Posterior cingulate gyrus (tissue), 11 donors: ENCODE measurements at regions not wholly inside any gene's neighbourhood (a gene's known extent, or its start where the extent isn't known, plus 50 kb on each side); places are given as distances from the start of the nearest gene placed in this dataset.
A peak's percentile ranks its signal among the peaks of the same experiment; 100 is the strongest.

Experiments
- DNase-seq, 10 donors: peaks; one replicate each; pipeline versions ENCODE4 v3.0.0 to v3.0.0-alpha.2; 2020 to 2021; ENCODE audit warnings: mixed read lengths in 3 of 10
- intact Hi-C: fragments of 100-400 bp; cut with DNase I; formaldehyde crosslinking; loops from one replicate; pipeline ENCODE4 v1.15.1; 2023

DNA sequence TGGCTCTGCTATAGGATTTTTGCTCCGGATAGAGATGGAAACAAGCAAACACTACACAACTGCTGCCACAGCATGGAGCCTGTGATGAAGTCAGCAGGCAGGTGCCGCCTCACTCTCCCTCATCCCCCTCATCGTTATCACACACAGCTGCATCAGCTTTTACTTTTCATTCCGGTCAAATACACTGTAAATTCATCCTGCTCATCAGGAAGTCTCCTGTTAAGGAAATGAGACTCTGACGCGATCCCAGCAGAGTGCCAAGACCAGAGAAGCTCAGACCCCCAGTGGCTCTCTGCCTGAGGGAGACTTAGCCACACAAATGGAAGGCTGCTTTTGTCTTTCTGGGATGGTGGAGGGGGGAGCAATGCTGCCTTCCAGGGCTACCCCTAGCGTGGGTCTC, 270.2 kb downstream of the ELAVL2 start:
- intact Hi-C loops = no loop called here
- DNase-seq = peak in 2 of 10 donors; percentile 73 to 82

DNA sequence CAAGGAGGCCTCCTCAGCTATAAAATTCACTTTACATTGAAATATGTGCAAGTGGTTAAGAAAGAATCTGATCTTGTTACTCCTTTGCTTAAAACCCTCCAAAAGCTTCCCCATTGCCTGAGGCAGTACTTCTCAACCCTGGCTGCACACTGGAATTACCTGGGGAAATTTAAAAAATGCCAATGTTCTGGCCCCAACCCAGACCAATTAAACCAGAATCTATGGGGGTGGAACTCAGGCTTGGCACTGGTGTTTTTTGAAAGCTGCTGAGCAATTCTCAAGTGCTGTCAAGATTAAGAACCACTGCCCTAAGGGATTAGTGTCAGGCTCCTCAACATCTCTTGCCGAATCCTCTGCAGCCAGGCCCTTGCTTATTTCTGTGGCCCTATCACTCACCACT, 269.6 kb downstream of the ELAVL2 start:
- no peak for DNase-seq
- intact Hi-C loops = no loop called here

DNA sequence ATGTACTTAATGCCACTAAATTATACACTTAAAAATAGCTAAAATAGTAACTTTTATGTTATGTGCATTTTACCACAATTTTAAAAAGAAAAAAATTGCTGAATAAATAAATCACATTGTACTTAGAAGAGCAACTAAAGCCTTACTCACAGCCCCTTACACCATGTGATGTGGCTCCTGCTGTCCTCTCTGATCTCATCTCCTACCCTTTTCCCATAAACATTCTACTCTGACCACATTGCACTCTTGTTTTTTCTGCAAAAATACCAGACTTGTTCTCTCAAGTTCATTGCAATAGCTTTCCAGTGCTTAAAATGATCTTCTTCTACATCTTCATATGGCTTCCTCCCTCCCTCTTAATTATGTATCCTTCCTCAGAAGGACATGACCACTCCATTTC, 268.4 kb downstream of the ELAVL2 start:
- intact Hi-C loops = no loop called here
- no peak for DNase-seq

DNA sequence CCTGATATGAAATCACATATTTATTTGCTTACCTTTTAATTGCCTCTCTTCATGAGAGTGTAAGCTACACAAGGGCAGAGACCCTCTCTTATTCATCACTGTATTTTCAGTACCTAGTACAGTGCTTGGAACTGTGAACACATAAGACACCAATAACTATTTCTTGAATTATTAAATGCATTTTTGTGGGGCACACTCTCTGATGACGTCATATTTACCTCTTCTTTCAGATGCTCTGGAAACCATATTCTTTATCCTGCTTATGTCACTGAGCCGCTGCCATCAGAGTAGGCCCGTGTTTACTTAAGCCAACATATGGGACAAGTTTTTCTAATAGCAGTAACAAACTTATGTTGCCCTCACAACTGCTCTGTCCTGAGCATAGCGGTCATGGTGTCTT, 266.5 kb downstream of the ELAVL2 start:
- no peak for DNase-seq

DNA sequence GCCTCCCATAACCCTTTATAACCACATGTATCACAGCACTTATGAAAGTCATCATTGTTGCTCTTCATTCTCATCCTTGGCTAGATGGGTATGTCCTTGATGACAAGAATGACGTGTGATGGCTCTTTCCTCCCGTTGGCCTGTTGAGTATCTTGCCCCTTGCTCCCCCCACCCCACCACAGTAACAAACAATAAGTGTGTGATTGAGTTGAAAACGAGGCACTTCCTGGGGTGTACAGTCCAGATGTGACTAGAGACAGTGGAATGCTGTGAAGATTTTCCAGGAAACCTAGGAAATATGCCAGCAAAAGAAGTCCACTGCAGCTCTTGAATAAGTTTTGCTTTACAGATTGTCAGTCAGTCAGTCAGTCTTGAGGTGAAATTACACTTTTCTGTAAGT, 262.5 kb downstream of the ELAVL2 start:
- intact Hi-C loops = no loop called here
- no peak for DNase-seq

More for the DNA sequence above, 266.5 kb downstream of the ELAVL2 start:
- intact Hi-C loops = no loop called here

DNA sequence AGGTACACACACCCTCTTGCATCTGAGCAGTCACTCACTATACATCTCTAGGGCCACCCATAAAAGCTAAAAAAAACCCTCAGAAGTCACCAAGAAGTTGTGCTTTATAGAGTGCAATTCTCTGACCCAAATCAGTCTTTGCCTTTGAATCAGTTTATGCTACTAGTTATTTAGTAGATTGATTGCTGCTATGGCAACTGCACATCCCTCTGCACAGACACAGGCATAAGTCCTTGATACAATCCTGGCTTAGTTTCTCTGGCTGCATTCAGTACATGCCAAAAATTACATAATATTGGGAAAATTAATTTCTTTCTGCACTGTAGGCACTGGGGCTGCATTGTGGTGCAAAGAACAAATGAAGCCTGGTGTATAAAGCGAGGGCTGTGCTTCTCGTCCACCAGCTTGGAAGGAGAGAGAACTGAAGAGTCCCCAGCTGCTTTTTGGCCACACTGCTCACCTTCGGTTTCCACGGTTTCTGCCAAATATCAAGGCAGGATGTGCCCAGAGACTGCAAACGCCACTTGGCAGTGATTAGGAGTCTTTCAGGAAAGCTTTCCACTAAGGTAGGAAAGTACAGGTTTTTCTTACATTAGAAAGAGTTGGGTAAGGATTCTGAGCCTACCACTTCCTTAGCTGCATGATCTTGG, 258.4 kb downstream of the ELAVL2 start:
- intact Hi-C loops = no loop called here
- no peak for DNase-seq

DNA sequence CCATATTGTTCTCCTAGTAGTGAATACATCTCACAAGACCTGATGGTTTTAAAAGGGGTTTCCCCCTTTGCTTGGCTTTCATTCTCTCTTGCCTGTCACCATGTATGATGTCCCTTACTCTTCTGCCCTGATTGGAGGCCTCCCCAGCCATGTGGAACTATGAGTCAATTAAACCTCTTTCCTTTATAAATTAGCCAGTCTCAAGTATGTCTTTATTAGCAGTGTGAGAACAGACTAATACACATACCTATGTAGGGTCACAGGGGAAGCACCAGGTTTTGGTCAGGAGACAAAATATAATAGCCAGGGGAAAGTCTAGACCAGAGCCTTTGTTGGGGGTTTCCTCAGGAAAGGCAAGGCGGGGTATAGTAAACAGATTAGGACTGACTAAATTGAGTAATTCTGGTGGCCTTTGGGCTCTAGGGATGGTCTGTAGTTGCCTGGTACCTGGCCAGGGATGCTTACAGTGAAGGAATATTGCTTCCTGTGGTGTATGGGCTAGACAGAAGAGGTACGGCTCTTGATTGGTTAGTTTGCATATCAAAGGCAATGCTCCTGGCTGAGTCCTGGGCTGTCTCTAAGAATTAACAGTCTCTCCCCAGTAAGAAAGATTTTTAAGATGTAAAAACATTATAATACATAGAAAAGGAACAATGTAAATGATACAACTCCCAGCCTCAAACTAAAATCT, 254.5 kb downstream of the ELAVL2 start:
- intact Hi-C loops = no loop called here
- no peak for DNase-seq

DNA sequence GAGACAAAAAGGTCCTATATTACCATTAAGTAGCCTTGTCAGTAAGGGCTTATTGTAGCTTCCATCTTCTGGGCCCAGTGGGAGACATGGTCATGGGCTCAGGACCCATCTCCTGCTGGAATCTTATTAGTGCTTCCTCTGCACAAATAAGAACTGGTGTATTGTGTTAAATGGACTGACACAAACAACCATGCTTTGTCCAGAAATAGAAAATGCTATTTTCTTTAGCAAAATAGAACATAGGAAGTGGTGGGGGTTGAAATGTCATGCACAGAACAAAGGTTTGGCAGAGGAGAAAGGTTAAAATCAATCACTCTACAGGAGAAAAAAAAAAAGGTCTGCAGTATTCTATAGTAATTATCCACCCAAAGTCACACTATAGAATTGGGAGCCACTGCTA, 252.2 kb downstream of the ELAVL2 start:
- intact Hi-C loops = no loop called here
- DNase-seq = no peak

DNA sequence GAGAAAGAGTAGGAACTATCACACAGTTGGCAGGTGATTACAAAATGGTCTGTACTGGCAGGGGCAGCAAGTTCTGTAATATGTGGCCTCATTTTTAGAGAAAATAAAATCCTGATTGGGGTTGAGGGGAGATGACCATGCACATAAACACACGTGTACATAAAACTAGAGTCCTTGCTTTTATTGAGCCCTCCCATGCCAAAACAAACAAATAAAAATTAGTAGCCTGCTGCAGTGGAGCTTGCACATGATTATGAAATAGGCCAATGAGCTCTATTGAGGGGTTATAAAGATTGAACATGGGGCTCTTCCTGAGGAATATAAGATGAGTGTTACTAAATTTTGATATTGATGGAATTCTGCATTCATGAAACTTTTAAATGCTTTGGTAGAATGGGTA, 248.4 kb downstream of the ELAVL2 start:
- intact Hi-C loops = no loop called here
- DNase-seq = no peak

DNA sequence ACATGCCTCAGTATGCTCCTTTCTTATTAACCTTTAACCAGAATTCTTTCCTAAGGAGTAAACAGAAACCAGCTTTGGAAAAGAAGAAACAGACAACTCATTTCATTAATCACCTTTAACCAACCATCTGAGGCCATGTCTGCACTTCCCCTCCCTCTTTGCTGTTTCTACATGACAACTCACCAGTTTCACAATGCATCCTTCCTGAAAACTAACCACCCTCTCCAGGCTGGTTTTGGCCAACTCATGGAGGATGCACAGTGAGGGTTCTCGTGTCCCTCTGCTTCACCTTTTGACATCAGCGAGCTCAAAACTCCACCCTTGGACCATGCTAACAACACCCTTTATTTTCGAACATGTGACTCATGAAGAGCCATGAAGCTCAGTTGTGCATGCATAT, 244.1 kb downstream of the ELAVL2 start:
- no peak for DNase-seq
- intact Hi-C loops = no loop called here

DNA sequence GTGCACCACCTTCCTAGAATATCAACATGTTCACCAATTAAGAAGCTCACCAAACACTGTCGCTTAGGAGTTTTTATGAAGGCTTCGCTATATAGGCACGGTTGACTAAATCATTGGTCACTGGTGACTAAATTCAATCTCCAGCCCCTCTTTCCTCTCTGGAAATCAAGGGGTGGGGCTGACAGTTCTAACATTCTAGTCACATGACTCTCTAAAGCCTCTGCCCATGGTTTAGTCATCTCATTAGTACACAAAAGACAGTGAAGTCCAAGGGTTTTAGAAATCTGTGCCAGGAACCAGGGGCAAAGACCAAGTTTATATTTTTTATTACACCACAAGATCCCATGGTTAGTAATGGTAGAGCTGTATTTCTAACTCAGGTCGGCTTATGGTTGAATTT, 243.2 kb downstream of the ELAVL2 start:
- intact Hi-C loops = no loop called here
- DNase-seq = no peak

DNA sequence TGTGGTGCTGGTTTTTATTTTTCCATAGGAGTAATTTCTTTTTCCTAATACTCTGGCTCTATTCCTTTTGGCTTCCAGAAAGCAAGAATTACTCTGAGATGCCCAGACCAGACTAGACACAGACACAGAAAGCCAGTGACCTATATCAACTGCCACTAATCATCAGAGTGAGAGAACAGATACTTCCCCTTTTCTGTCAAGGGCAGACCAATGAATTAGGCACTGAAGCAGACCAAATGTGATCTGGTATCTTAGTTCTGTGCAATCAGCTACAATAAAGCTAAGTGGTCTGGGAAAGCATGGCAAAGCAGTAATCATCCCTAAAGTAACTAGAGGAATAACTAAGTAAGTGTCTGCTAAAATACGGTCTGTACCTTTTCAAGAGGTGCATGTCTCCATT, 239.1 kb downstream of the ELAVL2 start:
- no peak for DNase-seq
- intact Hi-C loops = no loop called here

DNA sequence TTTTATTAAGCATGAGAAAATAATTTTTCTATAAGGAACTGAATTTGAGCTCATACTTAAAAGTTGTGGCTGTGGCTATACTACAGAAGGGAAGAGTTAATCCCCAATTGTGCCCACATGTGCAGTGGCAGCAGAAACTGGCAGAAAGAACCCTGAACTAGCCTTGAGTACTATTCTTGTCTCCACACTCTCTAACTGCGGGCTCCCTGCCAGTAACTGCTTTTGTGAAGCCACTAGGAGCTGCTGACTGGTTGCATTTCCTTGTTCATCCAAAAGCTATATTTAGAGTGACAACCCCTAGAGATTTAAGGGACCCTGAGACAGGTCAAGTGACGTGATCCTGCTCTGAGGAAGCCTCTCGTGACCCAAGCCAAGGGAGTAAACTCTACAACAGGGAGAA, 238.6 kb downstream of the ELAVL2 start:
- intact Hi-C loops = no loop called here
- peak; percentile 30 to 91 (median 70) for DNase-seq

DNA sequence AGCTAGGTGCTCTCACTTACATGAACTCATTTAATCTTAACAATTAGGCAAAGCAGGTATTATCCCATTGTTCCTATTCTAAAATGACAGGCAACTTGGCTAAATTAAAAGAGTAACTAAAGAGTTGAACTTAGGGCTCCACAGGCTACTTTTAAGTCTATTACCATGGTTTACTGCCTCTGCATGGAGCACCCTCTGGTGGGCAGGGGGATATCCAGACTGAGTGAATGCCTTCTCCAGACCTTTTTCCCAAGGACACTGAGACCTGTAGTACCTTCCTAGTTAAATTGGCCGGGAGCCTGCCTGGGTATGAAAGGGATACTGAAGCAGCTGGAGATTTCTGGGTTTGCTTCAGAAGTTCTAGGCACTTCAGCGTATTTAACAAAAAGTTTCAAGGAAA, 238.1 kb downstream of the ELAVL2 start:
- intact Hi-C loops = no loop called here
- no peak for DNase-seq

DNA sequence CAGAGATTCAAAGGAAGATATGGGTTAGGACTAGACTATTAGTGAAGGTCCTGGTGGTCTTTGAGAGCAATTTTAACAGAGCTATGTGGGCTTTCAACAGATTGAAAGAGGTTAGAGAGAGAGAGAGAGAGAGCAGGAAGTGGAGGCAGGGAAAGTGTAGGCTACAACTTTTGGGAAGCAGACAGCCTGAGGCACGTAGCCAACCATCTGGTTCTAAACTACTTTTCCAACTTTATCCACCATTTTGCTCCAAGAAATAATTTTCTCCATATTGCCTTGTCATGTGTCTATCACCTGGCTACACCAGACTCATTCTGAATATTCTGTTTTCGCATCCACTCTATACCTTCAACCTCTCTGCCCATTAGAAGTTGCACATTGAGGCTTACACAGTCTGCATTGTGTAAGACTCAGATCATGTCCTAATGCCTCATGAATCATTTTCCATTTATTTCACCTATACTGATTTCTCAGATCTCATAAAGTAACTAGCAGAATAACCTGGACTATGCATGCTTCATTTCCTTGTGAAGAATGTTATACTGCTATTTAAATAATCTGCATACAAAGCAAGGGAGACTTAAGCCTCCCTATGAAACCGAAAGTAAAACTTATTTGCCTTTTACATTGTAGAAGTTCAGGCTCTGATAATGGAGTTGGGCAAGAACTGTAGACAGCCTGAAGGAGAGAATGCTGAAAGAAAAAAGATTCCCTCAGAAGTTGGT, 235.6 kb downstream of the ELAVL2 start:
- intact Hi-C loops = no loop called here
- DNase-seq = no peak

DNA sequence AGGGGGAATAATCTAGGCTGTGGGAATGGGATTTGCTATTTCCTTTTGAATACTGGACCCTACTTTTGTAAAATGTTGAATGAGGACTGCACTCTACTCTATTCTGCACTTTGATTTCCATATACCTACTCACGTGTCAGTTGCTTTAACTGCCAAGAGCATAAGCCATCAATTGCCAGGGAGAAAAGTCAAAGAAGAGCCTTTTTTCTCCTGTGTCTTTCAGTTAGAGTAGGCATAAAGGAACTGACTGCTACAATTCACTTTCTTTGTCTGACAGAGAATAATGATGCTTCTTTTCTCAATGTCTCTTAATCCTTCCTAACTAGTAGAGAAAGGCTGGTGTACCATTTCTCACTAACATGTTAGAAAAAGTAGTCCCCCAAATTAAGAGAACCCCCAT, 231.6 kb downstream of the ELAVL2 start:
- no peak for DNase-seq
- intact Hi-C loops = no loop called here

DNA sequence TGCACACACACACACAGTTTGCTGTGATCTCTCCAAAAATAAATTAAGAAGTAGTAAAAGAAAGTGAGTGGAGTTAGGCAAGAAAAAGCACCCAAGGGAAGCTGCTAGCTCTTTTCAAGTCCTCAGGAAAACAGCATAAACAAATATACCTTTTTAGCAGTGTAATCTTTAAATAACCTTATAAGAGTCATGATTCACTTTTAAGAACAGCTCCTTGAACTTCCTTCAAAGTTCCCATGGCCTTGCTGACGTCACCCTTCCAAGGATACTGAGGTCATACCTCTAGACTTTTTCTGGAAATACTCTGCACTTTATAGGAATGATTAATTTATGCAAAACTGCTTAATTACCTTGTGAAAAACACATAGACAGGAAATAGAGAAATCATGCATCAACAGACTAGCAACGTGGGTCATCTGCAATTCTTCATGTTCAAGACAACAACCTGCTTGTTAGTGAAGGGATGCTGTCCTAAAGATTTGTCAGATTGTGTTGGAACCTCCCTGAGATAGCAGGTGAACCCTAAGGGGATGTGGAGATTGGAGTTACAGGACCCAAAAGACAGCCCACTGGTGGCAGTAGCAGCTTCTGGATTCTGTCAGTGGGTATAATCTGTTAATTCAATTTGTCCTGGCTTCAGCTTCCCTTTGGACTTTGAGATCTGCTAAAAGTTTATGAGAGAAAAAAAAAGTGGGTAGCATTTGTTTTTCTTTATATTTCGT, 229.0 kb downstream of the ELAVL2 start:
- DNase-seq = no peak
- intact Hi-C loops = no loop called here

DNA sequence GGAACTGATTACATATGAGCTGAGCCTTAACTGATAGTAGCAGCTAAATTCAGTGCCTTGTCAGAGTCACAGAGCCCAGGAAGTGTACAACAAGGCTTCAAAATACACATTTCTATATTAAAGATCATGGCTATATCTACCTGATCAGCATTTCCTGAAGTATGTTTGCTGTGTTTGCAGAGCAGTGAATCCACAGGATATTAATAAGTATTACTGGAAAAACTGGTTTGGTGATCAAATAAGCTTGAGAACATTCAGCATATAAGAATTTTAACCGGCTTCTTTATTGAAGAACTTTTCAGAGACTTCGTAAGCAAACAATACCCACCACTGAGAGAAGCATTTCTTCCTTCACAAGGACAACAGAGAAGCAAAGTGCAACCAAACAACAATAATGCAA, 227.0 kb downstream of the ELAVL2 start:
- intact Hi-C loops = no loop called here
- no peak for DNase-seq

DNA sequence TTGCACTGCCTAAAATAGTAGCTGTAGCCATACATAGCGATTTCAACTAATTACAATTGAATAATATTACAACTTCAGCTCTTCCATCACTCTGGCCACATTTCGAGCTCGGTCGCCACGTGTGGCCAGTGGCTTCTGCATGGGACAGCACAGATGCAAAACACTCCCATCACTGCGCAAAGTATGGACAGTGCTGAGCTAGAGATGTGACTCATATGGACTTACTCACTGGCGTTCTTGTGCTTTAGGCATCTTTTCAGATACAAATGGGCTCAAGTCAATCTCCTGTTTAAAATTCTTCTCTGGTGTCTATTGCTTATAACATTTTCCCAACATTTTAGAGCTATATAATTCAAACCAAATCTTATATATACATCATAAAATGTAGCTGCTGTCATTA, 222.7 kb downstream of the ELAVL2 start:
- intact Hi-C loops = no loop called here
- DNase-seq = no peak

DNA sequence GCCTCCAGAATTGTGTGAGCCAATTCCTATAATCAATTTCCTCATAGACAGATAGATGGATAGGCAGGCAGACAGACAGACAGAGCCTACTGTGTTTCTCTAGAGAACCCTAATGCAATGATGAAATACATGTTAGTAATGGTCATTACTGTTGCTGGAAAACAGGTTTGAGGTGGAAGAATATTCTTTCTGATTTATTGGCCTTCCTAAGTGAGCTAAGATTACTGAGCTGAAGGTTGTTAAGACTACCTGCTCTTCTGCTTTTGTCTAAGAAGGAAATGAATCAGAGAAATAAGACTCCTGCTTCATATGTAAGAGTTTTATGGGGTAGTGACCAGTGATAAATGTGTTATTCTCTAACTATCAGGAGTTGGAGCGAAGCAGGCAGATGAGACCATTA, 219.9 kb downstream of the ELAVL2 start:
- DNase-seq = no peak
- intact Hi-C loops = no loop called here

DNA sequence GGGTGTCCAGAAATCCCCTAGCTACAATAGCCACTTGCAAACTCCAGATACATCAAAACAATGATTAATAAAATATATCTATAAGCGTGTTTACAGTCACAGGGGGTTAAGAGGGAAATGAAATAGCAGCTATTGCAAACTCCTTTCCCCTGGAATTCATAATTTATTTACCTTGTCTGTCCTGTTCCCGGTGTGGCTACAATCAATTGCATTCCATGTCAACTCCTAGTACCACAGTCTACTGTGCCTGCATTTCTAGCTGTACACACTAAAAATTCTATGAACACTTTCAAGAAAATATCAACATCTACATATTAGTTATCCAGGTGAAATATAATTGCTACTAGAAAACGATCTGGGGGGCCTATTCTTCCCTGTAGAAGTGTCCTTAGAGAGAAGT, 217.6 kb downstream of the ELAVL2 start:
- DNase-seq = no peak
- intact Hi-C loops = no loop called here
